Neutrophil (primary cell): ENCODE measurements at regions not wholly inside any gene's neighbourhood (a gene's known extent, or its start where the extent isn't known, plus 50 kb on each side); places are given as distances from the start of the nearest gene placed in this dataset.

Experiments used
- H3K27ac ChIP-seq: fragments of 200-600 bp; sonication (generic); 2 replicates; pipeline ENCODE4 v1.5.1; 2016; ENCODE audit warnings: mild to moderate bottlenecking, moderate library complexity
- H3K27me3 ChIP-seq: fragments of 200-600 bp; sonication (generic); 2 replicates; pipeline ENCODE4 v1.6.0; 2016; ENCODE audit warnings: mild to moderate bottlenecking
- H3K36me3 ChIP-seq: fragments of 200-600 bp; sonication (generic); 2 replicates; pipeline ENCODE4 v1.5.1; 2017
- H3K4me1 ChIP-seq, 2 experiments: fragments of 200-600 bp in 1 of 2; sonication (generic) in 1 of 2; 1 replicate in 1 of 2; 2 replicates in 1 of 2; pipeline versions ENCODE4 v1.5.1 to v1.6.1; 2013 to 2016; ENCODE audit warnings: low read depth in 1 of 2, low read length in 1 of 2, mild to moderate bottlenecking in 1 of 2, moderate library complexity in 1 of 2; ENCODE audit not compliant: control insufficient read depth in 1 of 2, insufficient read depth in 1 of 2
- H3K4me3 ChIP-seq, 2 experiments: fragments of 200-600 bp in 1 of 2; sonication (generic) in 1 of 2; 1 replicate in 1 of 2; 2 replicates in 1 of 2; pipeline ENCODE4 v1.5.1; 2013 to 2016; ENCODE audit warnings: low read depth in 1 of 2, low read length in 1 of 2, mild to moderate bottlenecking in 1 of 2, moderate library complexity in 1 of 2
- H3K9me3 ChIP-seq: fragments of 200-600 bp; sonication (generic); 2 replicates; pipeline ENCODE4 v1.5.1; 2016
- CTCF ChIP-seq: fragments of 200-600 bp; sonication (generic); IDR thresholded peaks from 2 replicates; pipeline ENCODE4 v1.5.1; 2016; ENCODE audit warnings: antibody characterized with exemption

- H3K9me3 ChIP-seq = no peaks in the 10 kb centered on the region
- H3K27ac ChIP-seq = no peak overlapping the region
- TF ChIP-seq CTCF = no peak
- peaks cover 44% of the 10 kb centered on the region for H3K27me3 ChIP-seq
- no peak overlapping the region for H3K4me3 ChIP-seq
- H3K4me1 ChIP-seq = no peaks in the 10 kb centered on the region
- H3K36me3 ChIP-seq = no peaks in the 10 kb centered on the region
Observed at GRCh38 chr1:37325010-37325409, 149.4 kb upstream of the ZC3H12A start.

- Histone ChIP-seq H3K36me3 (no peaks in the 10 kb centered on the region), H3K4me3 (no peak overlapping the region), H3K9me3 (no peaks in the 10 kb centered on the region), H3K27ac (no peak overlapping the region), H3K4me1 (no peaks in the 10 kb centered on the region), H3K27me3 (peaks cover 37% of the 10 kb centered on the region)
- TF ChIP-seq CTCF = no peak
Observed at GRCh38 chr1:37325509-37326437, 148.6 kb upstream of the ZC3H12A start.

GRCh38 chr1:37332126-37332525, 142.3 kb upstream of the ZC3H12A start:
- Histone ChIP-seq H3K4me1 (no peaks in the 10 kb centered on the region), H3K4me3 (no peak overlapping the region), H3K9me3 (no peaks in the 10 kb centered on the region), H3K27ac (no peak overlapping the region), H3K27me3 (no peaks in the 10 kb centered on the region), H3K36me3 (no peaks in the 10 kb centered on the region)
- TF ChIP-seq CTCF = no peak

- Histone ChIP-seq H3K27me3 (no peaks in the 10 kb centered on the region), H3K36me3 (no peaks in the 10 kb centered on the region), H3K9me3 (no peaks in the 10 kb centered on the region), H3K4me3 (no peak overlapping the region), H3K4me1 (no peaks in the 10 kb centered on the region), H3K27ac (no peak overlapping the region)
- no peak for TF ChIP-seq CTCF
Observed at GRCh38 chr1:37338658-37339057, 135.7 kb upstream of the ZC3H12A start.

GRCh38 chr1:37342736-37343135, 131.6 kb upstream of the ZC3H12A start:
- H3K27me3 ChIP-seq = no peaks in the 10 kb centered on the region
- no peak overlapping the region for H3K27ac ChIP-seq
- H3K4me1 ChIP-seq = no peaks in the 10 kb centered on the region
- TF ChIP-seq CTCF = no peak
- H3K36me3 ChIP-seq = no peaks in the 10 kb centered on the region
- H3K4me3 ChIP-seq = no peak overlapping the region
- no peaks in the 10 kb centered on the region for H3K9me3 ChIP-seq
